ENCODE measurements at regions not wholly inside any gene's neighbourhood (a gene's known extent, or its start where the extent isn't known, plus 50 kb on each side); places are given as distances from the start of the nearest gene placed in this dataset.

DNA sequence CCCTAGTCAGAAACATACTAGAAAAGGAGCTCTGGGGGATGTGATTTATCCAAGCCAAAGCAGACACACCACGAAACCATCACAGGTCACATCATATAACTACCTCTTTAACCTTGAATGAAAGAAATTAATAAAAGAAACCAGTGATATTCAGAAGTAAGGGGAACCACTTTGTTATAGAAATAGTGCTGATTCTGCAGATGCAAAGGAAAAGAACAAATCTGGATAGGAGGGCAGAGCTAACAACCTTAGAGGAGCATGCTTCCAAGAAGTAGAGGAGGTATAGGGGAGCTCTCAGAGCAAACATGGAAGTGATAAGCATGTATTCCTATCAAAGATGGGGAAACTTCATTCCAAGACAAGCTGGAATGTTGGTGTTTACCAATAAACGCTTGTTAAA is 117.0 kb upstream of the MDM1 start:
- DNase-seq (ENCODE audit: low spot score): no peak

DNA sequence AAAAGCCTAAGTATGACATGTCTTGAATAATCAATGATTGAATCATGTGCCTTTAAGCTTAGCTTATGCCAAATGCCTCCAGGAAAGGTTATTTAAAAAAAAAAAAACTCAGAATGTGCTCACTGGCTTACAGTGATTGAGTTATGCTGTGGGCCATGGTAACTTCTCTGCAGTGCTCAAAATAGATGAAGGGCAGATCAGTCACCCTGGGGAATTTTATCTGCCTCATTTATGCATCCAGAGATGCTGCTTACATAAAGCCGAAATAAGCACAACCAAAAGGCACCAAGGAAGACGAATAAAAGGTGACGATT is 118.7 kb upstream of the MDM1 start:
- DNase-seq (ENCODE audit: low spot score): no peak

DNA sequence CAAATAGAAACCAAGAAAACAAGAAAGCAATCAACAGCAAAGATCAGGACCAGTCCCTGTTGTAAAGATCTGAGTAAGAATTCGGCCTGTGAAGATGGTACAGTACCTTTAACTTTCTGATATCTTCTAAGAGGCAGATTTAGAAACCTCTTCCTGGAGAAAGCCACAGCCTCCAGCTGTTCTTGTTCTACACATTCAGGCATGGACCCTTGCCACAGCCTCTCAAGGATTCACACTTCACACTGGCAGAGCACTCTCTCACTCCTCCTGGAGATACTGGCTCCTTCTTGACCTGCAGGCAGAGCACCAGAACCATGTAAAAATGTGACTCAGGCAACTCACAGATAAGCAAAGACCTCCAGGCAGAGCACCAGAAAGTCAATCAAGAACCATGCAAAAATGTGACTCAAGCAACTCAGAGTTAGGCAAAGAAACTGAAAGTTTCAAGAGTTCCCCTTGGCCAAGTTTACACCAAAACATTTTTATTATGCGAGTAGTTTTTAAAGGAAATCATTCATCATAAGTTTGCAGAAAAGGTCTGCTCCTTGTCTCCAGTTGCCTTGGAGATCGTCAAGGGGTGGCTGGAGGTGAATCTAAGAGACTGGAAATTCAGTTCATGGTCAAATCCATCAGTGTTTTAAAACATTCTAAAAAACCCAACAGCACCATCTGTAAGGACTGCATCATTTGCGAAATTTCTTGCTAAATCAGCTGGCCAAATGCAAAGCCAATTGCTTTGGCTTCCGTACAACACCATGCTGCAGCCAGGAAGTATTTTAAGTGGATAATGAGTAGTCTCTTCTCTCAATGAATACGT is 119.3 kb upstream of the MDM1 start:
- DNase-seq (ENCODE audit: low spot score): no peak

DNA sequence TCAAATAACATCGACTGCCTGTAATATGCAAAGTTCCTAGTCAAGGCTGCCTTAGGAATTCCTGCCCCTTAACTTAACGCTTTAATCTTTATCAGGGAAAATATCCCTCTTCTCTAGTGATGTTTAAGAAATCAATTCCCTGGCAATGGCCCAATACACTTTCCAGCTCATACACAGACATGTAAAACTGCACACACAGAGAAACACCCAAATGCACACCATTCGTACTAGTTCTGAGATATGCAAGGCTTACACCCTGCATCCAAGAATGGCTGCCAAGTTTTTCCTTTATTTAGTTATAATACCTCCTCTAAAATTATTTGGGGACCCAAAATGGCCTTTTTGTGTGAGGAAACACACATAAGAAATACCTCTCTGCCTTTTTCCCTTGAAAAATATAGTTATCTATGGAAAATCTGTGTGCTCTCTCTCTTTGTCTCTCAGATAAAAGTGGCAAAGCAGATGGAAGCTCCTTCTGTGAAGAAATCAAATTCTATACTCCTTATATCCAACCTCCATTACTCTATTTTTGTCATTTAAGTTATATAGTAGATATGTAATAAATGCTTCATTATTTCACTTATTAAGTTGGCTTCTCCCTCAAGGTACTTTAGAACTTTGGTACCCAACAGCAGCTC is 120.0 kb upstream of the MDM1 start:
- DNase-seq (ENCODE audit: low spot score): no peak

DNA sequence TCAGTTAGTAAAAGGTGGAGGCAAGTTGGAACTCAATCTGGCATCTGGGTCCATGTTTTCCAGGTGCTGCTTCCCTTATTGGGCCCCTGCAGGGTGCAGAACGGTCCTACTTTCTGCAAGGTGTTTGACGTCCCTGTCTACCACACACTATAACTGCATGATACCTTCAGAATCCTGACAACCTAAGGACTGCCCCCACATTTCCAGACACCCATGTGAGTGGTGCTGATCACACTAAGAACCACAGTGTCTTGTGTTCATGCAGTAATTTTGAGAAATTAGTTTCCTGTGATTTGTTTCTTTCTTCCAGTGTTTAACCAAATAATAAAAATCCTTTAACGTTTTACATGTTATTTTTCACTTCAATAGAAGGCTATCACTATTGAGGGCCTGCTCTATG is 121.1 kb upstream of the MDM1 start:
- DNase-seq (ENCODE audit: low spot score): no peak

DNA sequence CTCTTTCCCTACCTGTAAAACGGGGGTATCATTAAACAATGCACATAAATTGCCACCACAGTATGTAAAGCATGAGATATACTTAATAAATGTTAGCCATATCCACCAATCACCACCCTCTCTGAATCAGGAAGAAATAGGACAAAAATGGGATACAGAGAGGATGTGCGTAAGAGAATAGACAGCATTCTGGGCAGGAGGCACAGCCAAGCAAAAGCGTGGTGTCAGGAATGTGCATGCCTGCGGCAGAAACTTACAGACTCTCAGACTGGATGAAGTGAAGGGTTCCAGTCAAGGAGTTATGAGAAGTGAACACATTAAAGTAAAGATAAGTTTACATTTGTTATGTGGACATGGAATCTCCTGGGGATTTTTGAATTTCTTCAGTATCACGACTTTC is 121.7 kb upstream of the MDM1 start:
- DNase-seq (ENCODE audit: low spot score): no peak

DNA sequence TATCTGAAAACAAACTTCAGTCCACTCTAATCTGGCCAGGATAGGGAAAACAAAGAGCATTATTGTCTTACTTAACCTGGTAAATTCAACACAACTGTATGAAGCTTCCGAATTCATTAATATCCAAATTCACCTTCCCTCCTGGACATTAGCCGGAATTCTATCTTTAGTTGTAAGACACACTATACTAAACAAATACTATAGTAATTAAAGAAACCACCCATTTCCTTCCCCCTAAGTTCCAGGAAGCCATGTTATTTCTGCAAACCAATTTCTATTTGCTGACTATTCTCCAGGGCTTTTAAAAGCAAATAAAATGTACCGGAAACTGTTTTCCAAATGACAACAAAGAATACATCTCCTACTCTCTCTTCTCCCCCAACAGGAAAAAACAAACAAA is 122.7 kb upstream of the MDM1 start:
- DNase-seq (ENCODE audit: low spot score): no peak

DNA sequence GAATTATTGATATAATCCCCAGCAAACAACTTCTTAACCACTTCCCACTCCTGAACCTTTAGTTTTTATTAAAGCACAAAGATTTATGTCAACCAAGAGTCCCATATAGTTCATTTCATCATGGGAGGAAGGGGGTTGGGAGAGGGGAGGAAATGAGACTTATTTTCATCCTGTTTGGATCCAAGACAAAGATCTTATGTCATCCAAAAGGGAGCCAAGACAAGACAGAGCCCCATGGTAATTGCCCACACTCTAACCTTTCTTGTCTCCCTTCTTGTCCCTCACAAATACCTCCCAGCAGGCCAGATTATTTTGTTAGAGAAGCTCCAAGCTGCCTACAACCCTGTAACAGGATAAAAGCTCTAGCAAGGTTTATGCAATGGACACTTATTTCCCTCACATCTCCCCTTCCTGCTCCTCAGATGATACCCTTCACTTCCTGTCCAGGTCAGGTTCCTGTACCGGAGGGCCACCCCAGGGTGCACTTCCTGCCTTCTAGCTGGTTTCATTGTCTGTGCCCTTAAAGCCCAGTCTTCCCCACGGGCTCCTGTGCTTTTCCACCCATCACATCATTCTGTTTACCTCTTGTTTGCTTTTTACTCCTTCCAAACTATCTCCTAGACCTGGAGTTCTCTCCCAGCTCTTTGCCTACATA is 123.7 kb upstream of the MDM1 start:
- no peak for DNase-seq (ENCODE audit: low spot score)

DNA sequence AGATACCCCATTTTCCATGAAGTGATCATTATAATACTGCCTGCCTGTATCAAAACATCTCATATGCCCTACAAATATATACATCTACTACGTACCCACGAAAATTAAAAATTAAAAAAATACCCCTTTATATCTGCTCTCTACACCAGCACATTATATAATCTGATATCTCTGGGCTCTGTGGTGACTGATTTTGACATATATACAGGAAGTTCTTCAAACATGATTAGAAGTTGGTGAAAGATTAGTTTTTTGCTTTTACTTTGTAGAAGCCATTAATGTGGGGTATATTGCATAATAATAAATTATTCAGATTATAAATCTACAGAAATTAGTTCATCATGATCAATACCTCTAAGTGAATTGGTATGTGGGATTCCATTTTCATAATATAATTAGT is 126.7 kb upstream of the MDM1 start:
- DNase-seq (ENCODE audit: low spot score): no peak

DNA sequence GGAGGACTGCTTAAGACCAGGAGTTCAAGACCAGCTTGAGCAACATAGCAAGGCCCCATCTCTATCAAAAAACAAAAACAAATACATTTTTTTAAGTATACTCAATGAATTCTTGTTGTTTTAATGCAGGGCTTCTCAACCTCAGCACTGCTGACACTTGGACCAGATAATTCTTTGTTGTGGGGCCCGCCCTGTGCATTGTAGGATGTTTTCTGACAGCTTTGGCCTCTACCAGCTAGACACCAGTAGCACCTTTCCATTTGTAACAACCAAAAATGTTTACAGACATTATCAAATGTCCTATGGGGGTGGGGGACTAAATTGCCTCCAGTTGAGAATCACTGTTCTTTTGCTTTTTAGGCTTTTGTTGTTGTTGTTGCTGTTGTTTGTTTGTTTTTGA is 128.1 kb upstream of the MDM1 start:
- no peak for DNase-seq (ENCODE audit: low spot score)

DNA sequence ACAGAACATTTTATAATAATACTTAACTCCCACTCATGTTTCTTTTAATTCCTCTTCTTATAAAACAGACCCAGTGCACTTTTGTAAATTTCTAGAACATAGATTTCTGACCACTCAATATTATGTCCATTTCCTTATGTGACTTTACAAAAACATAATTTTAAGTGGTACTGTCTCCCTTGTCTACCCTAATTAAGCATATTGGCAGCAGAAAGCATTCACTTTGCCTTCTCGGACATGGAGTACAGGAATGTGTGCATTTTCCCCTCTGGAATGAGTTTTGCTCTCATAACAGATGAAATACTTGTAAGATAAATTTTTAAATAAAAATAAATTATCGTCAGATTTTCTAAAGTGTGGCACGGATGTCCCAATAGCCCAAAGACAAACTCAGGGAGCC is 129.5 kb upstream of the MDM1 start:
- no peak for DNase-seq (ENCODE audit: low spot score)

DNA sequence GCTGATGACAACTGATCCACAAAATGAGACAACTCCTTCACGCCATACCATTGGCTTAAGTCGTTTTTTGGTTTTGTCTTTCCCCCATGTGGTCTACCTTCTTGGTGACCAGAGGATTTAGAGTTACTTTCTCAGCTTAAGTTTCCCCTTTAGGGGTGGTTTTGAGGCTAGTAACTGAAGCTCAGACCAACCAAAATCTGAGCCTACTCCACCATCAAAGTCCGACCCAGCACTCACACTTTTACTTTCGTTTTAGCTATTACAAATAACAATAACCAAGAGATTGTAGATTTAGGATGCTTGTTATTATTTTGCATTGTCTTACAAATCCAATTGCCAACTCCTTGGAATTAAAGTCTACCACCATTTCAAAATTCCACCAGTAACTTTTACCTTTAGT is 130.6 kb upstream of the MDM1 start:
- DNase-seq (ENCODE audit: low spot score): no peak

DNA sequence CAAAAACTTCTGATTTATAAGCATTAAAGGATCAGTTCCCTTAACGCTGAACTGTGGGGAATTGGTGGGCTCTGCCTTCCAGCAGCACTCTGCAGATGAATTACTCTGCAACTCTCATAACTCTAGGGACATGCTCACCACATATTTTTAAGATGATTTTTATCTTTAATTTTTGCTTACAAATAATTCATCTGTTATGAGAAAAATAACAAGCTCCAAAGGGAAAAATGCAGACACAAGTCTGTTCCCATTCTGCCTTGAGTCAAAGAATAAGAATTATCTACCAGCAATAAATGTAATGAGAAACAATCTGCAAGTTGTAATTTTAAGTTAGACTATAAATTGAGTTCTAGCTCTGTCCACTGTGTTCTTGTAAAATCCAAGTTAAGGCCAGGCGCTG is 133.1 kb upstream of the MDM1 start:
- DNase-seq (ENCODE audit: low spot score): no peak

DNA sequence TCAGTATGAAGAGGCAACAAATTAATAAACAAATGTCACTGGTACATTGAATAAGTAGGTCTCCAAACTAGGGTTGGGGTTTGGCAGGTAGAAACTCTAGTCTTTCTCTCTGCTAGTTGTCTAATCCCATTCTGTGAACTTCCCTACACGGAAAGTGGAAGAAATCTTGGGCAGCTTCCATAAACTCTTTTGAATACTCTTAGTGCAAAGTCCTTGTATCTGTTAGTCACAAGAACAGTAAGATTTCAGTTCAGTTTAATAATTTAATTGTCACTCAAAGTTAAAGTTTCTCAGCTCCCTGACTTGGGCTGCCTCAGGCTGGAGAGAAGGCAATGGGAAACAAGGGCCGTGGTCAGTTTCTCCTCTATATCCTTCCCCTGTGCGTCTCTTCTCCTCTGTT is 135.4 kb upstream of the MDM1 start:
- no peak for DNase-seq (ENCODE audit: low spot score)

DNA sequence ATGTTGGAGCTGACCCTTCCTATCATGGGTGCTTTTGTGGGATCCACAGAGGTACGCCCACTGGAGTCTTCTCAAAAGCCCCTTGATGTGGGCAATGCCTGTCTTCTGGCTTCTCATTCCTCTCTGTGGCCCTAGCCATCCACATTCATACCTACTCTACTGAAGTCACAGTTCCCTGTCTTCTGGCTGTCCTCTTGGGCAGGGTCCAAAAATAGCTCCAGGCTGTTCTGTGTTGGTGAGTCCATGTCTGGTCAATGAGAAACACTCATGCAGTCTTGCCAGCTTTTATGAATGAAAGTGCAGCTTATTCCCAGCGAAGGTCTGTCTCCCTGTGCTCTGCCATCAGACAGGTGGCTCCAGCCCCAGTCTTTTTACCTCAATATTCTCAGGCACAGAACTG is 135.9 kb upstream of the MDM1 start:
- DNase-seq (ENCODE audit: low spot score): no peak

DNA sequence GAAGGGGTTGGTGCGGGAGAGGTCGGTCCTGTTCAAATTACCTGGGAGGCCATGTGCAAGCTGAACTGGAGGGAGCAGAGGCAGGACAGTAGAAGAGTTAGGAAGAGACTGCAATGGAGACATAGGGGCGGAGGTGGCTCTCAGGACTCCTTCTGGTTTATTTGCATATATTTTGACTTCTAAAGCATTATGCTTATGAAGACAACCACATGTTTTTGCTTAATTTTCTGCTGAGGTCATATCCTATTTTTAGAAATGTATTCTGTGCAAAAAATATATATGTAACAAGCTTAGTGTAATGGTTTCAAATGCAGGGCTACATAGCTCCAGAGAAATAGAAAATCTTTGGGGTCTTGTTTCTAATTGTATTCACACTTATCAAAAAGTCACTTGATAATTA is 137.0 kb upstream of the MDM1 start:
- no peak for DNase-seq (ENCODE audit: low spot score)

DNA sequence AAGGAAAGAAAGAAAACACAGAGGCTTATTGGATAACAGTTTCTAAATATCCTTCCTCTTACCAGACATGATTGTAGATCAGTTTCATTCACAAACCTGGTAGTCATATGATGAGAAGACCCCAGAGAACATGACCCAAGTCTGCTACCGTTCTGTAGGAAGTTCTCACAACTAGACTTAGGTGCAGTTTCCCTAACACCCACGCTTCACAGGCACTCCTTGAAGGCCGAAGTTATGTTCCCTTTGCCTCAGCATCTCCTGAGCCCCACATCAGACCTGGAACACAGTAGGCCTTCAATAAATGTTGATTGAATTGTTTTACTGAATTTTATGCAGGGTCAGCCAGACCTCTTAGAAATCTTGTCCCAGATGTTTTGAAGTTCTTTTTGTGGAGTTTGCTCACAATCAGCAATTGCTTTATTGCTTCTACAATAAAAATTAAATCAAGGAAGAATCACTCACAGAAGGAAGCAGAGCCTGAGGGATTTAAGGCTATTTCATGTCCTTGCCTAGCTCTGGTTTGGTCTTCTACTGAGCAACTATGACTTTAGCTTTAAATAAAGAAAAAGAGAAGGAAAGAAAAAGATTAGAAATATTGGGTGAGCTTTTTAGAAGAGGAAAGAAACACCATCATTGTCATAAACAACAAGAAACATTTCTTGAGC is 138.6 kb upstream of the MDM1 start:
- DNase-seq (ENCODE audit: low spot score): no peak

DNA sequence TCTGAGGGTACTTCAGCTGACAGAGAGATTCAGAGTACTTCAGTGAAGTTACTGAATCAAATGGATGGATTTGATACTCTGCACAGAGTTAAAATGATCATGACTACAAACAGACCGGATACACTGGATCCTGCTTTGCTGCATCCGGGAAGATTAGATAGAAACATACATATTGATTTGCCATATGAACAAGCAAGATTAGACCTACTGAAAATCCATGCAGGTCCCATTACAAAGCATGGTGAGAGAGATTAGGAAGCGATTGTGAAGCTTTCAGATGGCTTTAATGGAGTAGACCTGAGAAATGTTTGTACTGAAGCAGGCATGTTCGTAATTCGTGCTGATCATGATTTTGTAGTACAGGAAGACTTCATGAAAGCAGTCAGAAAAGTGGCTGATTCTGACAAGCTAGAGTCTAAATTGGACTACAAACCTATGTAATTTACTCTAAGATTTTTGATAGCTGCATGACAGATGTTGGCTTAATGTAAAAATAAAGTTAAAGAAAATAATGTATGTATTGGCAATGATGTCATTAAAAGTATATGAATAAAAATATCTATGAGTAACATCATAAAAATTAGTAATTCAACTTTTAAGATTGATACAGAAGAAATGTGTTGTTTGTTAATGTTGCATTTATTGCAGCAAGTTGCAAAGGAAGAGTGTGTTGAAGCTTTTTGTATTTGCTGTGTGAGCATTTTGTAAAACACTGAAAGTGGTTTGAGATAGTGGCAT is 136.1 kb upstream of the RAP1B start:
- no peak for DNase-seq (ENCODE audit: low spot score)

DNA sequence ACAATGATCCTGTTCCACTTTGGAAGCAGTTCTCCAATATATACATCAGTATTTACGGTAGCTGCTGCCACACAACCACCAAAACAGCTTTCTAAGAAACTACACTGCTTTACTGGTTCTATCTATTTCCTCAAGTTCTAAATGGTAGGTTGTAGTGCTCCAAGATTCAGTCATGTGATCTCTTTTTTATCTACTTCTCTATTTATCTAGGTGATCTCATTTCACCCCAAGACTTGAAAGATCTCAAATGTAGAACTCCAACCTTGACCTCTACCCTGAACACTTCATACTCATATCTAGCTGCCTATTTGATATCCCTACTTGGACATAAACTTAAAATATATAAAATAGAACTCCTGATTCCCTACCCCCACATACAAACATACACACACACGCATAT is 133.9 kb upstream of the RAP1B start:
- DNase-seq (ENCODE audit: low spot score): no peak

DNA sequence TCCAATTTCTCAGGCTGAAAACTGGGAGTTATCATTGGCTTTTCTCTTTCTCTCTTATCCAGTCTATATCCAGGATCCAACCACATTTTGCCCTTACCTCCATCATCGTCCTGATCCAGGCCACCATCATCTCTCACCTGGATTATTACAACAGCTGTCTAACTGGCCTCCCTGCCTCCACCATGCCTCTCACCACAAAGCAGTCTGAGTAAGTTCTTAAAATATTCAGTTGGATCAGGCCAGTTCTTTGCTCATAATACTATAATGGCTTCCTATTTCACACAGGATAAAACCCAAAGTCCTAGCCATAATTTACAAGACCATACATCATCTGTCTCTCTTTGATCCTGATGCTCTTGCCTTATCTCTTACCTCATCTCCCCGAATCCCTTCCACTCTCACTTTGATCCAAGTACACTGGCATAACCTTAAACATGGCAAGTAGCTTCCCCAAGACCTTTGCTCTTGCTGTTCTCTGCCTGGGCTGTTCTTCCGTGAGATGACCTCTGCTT is 133.4 kb upstream of the RAP1B start:
- DNase-seq (ENCODE audit: low spot score): no peak

DNA sequence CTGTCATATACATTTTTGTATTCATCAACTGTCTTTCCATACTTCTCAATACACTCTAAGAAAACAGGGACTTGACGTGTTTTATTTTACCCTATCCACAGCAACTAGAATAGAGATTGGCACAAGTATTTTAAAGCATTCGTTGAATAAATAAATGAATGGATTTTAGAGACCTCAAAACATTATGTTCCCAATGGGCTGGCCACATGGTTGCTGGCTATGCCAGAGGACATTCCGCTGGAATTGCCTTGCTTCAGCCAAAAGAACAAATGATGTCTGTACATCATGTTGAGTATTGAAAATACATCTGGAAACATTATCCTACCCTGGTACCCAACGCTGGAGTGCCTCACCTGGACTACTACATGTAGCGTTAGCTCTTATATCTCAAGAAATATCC is 132.8 kb upstream of the RAP1B start:
- no peak for DNase-seq (ENCODE audit: low spot score)

Data from mesenteric fat pad (tissue), 1 donor.